GM12892 (cell line): ENCODE measurements at regions not wholly inside any gene's neighbourhood (a gene's known extent, or its start where the extent isn't known, plus 50 kb on each side); places are given as distances from the start of the nearest gene placed in this dataset.
"Not testable (repeated sequence)": the region's sequence is repeated elsewhere in the genome, so short reads cannot be mapped to it uniquely, and the experiment has no call there.

ENCODE experiments used
- DNase-seq: peaks from one replicate; pipeline ENCODE4 v3.0.0; 2011; ENCODE audit not compliant: insufficient read length
- FAIRE-seq: peaks from 2 replicates; lab custom pipeline; 2011; peaks lifted over from hg19 to GRCh38; lab: Jason Lieb, UNC
- POLR2A ChIP-seq: IDR thresholded peaks from 2 replicates; pipeline ENCODE4 v1.6.1; 2011; ENCODE audit warnings: low read depth, low read length, control low read depth
- POLR2AphosphoS5 ChIP-seq: IDR thresholded peaks from 2 replicates; pipeline ENCODE4 v1.6.1; 2011; ENCODE audit warnings: low read depth, low read length, control low read depth
- TAF1 ChIP-seq: IDR thresholded peaks from 2 replicates; pipeline ENCODE4 v1.6.1; 2011; ENCODE audit warnings: low read depth, mild to moderate bottlenecking, control low read depth, low read length, borderline replicate concordance

DNA sequence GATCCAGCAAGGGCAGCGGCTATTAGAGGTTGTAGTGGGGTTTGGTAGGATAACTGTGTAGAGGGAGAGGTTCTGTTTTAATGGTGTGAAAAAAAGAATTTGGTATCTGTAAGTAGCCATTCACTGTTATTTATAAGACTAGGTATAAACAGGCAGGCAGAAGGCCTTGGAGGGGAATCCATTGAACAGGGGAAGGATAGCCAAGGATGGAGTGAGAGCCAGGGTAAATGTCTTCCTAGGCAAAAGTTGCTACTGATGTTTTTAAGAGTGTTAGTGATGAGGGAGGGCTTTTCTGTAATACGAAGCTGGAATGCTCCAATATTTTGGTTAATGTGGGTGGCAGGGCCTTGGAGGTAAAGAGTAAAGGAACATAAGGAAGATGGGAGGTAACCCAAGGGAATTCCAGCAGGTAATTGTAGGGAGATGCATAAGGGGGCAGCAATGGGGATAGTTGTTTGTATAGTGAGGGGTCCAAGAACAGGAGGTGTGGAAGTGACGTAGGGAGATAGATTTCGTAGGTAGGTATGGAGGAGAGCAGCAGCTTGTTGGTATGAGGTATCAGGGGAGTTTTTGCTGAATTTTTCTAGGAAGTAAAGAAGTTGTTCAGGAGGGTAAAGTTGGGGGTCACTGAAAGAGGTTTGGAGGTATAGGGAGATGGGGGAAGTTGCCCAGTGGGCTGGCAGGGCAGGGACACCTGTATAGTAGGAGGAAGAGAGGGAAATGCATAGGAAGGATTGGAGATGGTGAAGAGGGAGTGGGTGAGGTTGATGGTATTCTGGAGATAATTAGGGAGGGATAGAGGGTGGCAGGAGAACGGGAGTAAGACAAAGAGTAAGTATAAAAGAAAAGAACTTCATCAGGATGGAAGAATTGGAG lies 752.4 kb upstream of the ADGRB3 start:
- no peak for TF ChIP-seq TAF1
- no peak for TF ChIP-seq POLR2A
- TF ChIP-seq POLR2AphosphoS5 = no peak
- FAIRE-seq = no peak
- no peak for DNase-seq

DNA sequence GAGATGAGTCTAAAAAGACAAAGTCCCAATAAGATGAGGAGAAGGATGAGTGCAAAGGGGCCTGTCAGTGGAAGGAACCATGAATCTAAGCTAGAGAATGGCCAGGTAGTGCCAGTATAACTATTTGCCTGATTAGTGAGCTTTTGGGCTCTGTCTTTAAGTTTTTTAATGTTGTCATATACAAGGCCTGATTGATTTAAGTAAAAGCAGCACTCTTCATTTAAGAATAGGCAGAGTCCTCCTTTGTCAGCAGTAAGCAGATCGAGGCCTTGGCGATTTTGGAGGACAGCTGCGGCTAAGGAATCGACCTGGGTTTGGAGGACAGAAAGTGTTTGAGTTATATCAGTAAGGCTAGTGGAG lies 753.4 kb upstream of the ADGRB3 start:
- FAIRE-seq = no peak
- no peak for DNase-seq
- TF ChIP-seq POLR2A (no peak), POLR2AphosphoS5 (no peak), TAF1 (no peak)

DNA sequence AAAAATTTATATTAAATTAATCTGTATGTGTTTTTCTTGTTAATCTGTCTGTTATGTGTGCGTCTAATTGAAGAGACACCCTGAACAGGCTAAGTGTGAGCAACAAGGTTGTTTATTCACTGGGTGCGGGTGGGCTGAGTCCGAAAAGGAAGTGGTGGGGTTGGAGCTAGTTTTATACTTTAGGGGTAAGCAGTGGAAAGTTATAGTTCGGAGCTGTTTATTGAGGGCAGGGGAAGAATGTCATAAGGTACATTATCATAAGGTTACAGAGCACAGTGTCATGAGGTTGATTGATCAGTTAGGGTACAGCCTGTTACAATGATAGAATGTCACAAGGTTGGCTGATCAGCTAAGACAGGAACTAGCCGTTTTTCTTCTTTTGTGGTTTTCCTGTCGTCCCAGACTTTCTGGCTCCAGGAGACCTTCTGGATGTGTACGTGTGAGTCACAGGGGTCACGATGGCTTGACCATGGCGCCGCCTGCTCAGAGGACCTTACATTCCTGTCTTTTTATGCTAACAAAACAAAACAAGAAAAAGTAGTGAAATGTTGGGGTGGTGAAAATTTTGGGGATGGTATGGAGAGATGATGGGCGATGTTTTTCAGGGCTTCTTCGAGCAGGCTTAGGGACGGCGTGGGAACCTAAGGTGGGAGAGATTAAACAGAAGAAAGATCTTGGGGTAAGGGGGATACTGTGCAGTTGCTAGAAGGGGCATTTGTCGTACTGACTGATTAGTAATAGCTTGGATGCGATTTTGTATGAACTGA lies 754.0 kb upstream of the ADGRB3 start:
- DNase-seq (no peak), FAIRE-seq (no peak)
- no peak for TF ChIP-seq POLR2A
- no peak for TF ChIP-seq TAF1
- no peak for TF ChIP-seq POLR2AphosphoS5

DNA sequence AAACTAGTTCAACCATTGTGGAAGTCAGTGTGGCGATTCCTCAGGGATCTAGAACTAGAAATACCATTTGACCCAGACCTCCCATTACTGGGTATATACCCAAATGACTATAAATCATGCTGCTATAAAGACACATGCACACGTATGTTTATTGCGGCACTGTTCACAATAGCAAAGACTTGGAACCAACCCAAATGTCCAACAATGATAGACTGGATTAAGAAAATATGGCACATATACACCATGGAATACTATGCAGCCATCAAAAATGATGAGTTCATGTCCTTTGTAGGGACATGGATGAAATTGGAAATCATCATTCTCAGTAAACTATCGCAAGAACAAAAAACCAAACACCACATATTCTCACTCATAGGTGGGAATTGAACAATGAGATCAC lies 754.7 kb upstream of the ADGRB3 start:
- not testable (repeated sequence) for FAIRE-seq, DNase-seq

DNA sequence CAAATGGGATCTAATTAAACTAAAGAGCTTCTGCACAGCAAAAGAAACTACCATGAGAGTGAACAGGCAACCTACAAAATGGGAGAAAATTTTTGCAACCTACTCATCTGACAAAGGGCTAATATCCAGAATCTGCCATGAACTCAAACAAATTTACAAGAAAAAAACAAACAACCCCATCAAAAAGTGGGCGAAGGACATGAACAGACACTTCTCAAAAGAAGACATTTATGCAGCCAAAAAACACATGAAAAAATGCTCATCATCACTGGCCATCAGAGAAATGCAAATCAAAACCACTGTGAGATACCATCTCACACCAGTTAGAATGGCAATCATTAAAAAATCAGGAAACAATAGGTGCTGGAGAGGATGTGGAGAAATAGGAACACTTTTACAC lies 755.2 kb upstream of the ADGRB3 start:
- not testable (repeated sequence) for FAIRE-seq, DNase-seq

DNA sequence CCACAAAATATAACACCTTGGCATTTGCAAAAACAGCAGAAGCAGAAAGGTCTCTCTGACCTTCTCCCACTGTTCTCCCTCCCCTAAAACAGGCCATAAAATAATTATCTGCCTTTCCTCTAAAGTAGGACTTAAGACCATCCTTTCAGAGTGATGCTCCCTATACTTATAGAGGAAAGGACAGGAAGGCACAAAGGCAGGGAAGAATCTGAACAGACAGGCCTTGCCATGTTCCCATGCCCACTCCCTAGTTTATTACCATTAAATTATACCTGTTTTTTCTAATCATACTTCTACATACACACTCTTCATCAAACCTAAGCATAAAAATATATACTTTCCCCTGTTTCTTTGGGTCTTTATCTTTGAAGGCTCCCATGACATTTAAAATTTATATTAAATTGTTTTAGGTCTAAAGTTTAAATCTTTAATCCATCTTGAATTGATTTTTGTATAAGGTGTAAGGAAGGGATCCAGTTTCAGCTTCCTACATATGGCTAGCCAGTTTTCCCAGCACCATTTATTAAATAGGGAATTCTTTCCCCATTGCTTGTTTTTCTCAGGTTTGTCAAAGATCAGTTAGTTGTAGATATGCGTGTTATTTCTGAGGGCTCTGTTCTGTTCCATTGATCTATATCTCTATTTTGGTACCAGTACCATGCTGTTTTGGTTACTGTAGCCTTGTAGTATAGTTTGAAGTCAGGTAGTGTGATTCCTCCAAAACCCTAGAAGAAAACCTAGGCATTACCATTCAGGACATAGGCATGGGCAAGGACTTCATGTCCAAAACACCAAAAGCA lies 755.8 kb upstream of the ADGRB3 start:
- DNase-seq, FAIRE-seq: not testable (repeated sequence)

DNA sequence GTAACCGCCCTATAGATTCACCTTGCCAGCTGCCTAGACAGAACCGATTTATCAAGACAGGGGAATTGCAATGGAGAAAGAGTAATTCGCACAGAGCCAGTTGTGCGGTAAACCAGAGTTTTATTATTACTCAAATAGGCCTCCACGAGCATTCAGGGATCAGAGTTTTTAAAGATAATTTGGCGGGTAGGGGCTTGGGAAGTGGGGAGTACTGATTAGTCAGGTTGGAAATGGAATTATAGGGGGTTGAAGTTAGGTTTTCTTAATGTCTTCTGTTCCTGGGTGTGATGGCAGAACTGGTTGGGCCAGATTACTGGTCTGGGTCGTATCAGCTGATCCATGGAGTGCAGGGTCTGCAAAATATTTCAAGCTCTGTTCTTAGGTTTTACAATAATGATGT lies 756.9 kb upstream of the ADGRB3 start:
- FAIRE-seq = not testable (repeated sequence)

DNA sequence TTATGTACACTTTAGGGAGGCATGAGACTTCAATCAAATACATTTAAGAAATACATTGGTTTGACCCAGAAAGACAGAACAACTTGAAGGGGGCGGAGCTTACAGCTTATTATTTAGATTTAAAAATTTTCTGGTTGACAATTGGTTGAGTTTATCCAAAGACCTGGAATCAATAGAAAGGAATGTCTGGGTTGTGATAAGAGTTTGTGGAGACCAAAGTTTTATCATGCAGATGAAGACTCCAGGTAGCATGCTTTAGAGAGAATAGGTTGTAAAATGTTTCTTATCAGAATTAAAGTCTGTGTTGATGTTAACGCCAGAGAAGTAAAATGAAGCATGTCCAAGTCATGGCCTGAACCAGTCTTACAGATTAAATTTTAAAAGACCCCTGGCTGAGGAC lies 757.8 kb upstream of the ADGRB3 start:
- no peak for FAIRE-seq
- TF ChIP-seq TAF1 (no peak), POLR2AphosphoS5 (no peak), POLR2A (no peak)
- DNase-seq = no peak

More for the DNA sequence above, 756.9 kb upstream of the ADGRB3 start:
- DNase-seq = not testable (repeated sequence)

DNA sequence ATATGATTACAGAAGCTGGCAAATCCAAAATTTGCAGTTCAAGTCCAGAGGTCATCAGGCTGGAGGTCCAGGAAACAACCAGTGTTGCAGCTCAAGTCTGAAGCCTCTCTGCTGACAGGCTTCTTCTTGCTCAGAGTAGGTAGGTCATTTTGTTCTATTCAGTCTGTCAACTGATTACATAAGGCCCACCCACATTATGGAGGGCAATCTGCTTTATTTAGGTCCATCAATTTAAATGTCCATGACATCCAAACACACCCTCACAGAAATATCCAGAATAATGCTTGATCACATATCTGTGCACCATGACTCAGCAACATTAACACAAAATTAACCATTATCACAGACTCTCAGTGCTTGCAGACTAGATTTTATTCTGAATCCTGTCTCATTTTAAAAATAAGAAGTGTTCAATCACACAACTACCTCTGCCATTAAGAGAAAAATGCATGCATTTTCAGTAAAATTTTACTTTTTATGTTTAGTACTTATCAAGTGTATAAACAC lies 759.2 kb upstream of the ADGRB3 start:
- FAIRE-seq (no peak), DNase-seq (no peak)
- TF ChIP-seq TAF1 (no peak), POLR2A (no peak), POLR2AphosphoS5 (no peak)

DNA sequence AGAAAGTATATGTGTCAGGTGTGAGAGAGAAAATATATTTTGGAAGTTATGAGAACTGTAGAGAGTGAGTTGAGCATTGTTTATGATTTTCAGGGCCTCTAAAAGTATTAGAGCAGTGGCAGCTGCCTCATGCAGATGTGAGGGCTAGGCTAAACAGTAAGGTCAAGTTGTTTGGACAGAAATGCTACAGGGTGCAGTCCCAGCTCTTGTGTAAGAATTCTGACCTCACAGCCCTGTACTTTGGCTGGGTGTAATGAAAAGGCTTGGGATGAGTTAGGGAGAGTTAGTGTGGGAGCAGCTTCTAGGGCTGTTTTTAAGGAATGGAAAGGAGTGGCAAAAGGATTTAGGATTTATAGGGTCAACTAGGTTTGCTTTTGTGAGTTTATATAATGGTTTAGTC lies 764.8 kb upstream of the ADGRB3 start:
- TF ChIP-seq POLR2A = no peak
- TF ChIP-seq TAF1 = no peak
- no peak for TF ChIP-seq POLR2AphosphoS5
- DNase-seq (no peak), FAIRE-seq (no peak)

DNA sequence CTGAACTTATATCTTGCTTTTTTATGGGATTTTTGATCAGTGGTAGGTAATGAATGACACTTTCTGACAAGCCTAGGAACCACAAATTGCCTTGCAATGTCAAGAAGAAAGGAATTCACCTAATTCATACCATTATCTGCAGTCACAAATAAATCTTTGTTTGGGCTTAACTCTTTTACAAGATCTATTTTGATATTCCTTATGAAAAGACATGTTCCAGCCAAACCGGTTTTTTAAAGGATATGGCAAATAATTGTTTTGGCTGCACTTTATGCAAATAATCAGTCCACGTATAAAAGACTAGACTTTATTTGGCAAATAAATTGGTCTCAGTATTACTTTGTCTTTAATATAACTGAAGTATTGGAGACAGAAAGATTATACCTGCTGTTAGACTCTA lies 771.7 kb upstream of the ADGRB3 start:
- FAIRE-seq = no peak
- no peak for DNase-seq
- no peak for TF ChIP-seq POLR2AphosphoS5
- no peak for TF ChIP-seq POLR2A
- TF ChIP-seq TAF1 = no peak

DNA sequence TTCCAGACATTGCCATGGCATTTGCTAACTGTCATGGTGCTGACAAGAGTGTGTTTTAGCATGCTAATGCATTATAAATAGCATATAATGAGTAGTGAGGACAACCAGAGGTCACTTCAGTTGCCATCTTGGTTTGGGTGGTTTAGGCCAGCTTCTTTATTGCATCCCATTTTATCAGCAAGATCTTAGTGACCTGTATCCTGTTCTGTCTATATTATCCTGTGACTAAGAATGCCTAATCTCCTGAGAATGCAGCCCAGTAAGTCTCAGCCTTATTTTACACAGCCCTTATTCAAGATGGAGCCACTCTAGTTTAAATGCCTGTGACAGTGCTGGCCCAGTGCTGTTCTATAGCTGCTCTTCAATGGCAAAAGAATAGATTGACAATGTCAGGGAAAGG lies 781.0 kb upstream of the ADGRB3 start:
- no peak for FAIRE-seq
- no peak for TF ChIP-seq TAF1
- no peak for TF ChIP-seq POLR2AphosphoS5
- TF ChIP-seq POLR2A = no peak
- no peak for DNase-seq
